ENCODE measurements at regions not wholly inside any gene's neighbourhood (a gene's known extent, or its start where the extent isn't known, plus 50 kb on each side); places are given as distances from the start of the nearest gene placed in this dataset.
"Not testable (repeated sequence)": the region's sequence is repeated elsewhere in the genome, so short reads cannot be mapped to it uniquely, and the experiment has no call there.

DNA sequence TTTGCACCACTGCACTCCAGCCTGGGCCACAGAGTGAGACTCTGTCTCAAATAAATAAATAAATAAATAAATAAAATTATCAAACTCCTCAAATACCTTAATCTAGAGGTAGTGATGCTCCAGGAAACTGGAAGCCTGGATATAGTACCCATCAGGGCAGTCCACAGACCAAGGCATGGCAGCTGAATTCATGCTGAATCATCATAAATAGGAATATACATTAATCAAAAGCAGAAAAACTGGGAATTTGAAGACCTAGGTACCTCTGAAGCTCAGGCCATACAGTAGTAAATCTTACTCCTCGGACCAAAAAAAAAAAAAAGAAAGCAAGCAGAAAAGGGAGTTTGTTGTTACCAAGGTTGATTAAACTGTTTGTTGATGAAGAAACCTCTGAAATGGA lies 184.2 kb upstream of the CHODL start:
- H3K36me3 ChIP-seq (replicated peaks), result no peaks in the 10 kb centered on the region
- no peaks in the 10 kb centered on the region for H3K9me3 ChIP-seq
- H3K4me1 ChIP-seq, result no peaks in the 10 kb centered on the region
- no peaks in the 10 kb centered on the region for H3K27me3 ChIP-seq (ENCODE audit: low read depth)
- H3K4me3 ChIP-seq, result no peak overlapping the region
- in situ Hi-C loops (cut with MboI; ENCODE audit: low sequenced_read_pairs), result no loop called here
- no peak for DNase-seq (ENCODE audit: low spot score in 2 of 2)

DNA sequence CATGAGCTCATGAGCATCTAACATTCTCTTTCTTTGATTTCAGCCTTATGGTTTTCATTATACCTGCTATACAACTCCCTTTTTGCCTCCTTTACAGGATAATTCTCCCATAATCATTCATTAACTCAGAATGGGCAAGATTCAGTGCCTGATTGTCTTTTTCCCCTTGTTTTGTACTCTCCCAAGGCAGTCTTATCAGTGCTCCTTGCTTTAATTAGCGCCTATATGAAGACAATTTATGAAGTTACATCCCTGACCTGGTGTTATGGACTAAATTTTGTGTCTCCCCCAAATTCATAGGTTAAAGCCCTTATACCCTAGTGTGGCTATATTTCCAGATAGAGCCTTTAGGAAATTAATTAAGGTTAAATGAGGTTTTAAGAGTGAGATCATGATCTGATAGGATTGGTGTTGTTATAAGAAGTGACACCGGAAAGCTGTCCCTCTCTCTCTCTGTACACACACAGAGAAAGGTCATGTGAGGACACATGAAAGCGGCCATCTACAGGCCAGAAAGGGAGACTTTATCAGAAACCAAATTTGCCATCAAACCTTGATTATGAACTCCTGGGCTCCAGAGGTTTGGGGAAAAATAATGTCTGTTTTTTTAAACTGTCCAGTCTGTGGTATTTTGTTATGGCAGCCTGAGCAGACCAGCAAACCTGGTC lies 185.8 kb upstream of the CHODL start:
- no peaks in the 10 kb centered on the region for H3K36me3 ChIP-seq (replicated peaks)
- DNase-seq (ENCODE audit: low spot score in 2 of 2), result no peak
- H3K4me1 ChIP-seq, result no peaks in the 10 kb centered on the region
- H3K4me3 ChIP-seq, result no peak overlapping the region
- H3K27me3 ChIP-seq (ENCODE audit: low read depth), result no peaks in the 10 kb centered on the region
- in situ Hi-C loops (cut with MboI; ENCODE audit: low sequenced_read_pairs), result no loop called here
- no peaks in the 10 kb centered on the region for H3K9me3 ChIP-seq

DNA sequence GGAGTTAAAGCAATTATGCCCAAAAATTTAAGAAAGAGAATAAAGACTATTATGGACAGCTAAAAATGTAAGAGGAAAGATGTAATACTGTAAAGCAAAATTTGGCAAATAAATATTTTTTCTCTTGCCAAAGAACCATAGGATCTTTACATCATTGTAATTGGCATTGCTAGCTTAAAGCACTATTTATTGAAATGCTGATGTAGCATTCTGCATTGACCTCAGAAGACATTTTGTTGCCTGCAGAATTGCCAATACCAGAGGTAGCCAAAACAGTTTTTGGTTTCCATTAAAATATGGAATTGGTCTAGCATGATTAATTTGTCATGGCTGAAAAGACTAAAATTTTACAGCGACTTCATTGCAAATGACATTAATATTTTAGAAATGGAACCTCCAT lies 191.5 kb upstream of the CHODL start:
- Histone ChIP-seq H3K4me3 (no peak overlapping the region), H3K27me3 (ENCODE audit: low read depth) (no peaks in the 10 kb centered on the region), H3K4me1 (no peaks in the 10 kb centered on the region), H3K9me3 (no peaks in the 10 kb centered on the region), H3K36me3 (replicated peaks) (no peaks in the 10 kb centered on the region)
- DNase-seq (ENCODE audit: low spot score in 2 of 2), result no peak
- in situ Hi-C loops (cut with MboI; ENCODE audit: low sequenced_read_pairs), result no loop called here

GRCh38 chr21:18049461-18049860 lies 195.2 kb upstream of the CHODL start:
- Histone ChIP-seq H3K4me1 (no peaks in the 10 kb centered on the region), H3K36me3 (replicated peaks) (no peaks in the 10 kb centered on the region), H3K4me3 (no peak overlapping the region), H3K9me3 (no peaks in the 10 kb centered on the region), H3K27me3 (ENCODE audit: low read depth) (no peaks in the 10 kb centered on the region)
- no peak for DNase-seq (ENCODE audit: low spot score in 2 of 2)
- in situ Hi-C loops (cut with MboI; ENCODE audit: low sequenced_read_pairs), result no loop called here

GRCh38 chr21:18041012-18041411 lies 203.6 kb upstream of the CHODL start:
- DNase-seq (ENCODE audit: low spot score in 2 of 2), result peak; percentile 37 to 45
- no peaks in the 10 kb centered on the region for H3K27me3 ChIP-seq (ENCODE audit: low read depth)
- no peaks in the 10 kb centered on the region for H3K4me1 ChIP-seq
- in situ Hi-C loops (cut with MboI; ENCODE audit: low sequenced_read_pairs), result no loop called here
- H3K9me3 ChIP-seq, result no peaks in the 10 kb centered on the region
- no peaks in the 10 kb centered on the region for H3K36me3 ChIP-seq (replicated peaks)
- no peak overlapping the region for H3K4me3 ChIP-seq

DNA sequence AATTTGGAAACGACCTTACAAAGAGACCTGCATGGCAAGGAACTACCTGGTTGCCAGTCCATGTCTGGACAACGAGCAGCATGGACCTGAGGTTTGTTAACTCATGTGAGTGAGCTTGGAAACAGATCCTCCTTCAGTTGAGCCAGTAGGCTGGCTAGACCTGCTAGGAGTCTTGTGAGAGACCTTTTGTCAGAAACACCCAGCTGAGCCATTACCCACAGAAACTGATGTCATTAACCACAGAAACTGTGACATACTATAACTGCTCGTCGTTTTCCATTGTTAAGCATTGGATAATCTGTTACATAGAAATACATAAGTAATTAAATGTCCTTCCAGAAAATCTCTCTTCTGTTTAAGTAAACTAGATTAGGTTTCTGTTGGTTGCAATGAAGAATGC lies 211.1 kb upstream of the C21orf91 start:
- H3K36me3 ChIP-seq (replicated peaks), result no peaks in the 10 kb centered on the region

GRCh38 chr21:18026359-18026758 lies 207.2 kb upstream of the C21orf91 start:
- in situ Hi-C loops (cut with MboI; ENCODE audit: low sequenced_read_pairs), result no loop called here
- H3K4me1 ChIP-seq, result no peaks in the 10 kb centered on the region
- no peaks in the 10 kb centered on the region for H3K27me3 ChIP-seq (ENCODE audit: low read depth)

More for the DNA sequence above, 211.1 kb upstream of the C21orf91 start:
- Histone ChIP-seq H3K4me3 (no peak overlapping the region), H3K4me1 (no peaks in the 10 kb centered on the region), H3K9me3 (no peaks in the 10 kb centered on the region), H3K27me3 (ENCODE audit: low read depth) (no peaks in the 10 kb centered on the region)
- in situ Hi-C loops (cut with MboI; ENCODE audit: low sequenced_read_pairs), result no loop called here
- no peak for DNase-seq (ENCODE audit: low spot score in 2 of 2)

DNA sequence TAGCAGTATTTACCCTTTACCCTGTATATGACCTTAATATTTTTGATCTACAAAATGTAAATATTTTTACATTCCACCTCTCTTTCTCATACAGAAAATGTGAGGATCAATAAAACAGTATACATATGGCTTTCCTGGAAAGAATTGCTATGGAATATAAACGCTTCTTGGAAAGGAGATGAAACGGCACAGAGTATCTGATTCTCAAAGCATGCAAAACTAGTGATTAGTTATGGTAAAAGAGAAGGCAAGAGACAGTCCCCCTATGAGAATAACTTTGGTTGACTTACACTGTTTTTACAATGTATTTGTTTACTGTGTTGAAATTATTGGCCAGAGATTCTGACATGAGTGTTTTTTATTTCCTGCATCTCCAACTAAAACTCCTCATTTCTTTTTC lies 204.6 kb upstream of the C21orf91 start:
- no peaks in the 10 kb centered on the region for H3K4me1 ChIP-seq
- no peaks in the 10 kb centered on the region for H3K9me3 ChIP-seq
- H3K36me3 ChIP-seq (replicated peaks), result no peaks in the 10 kb centered on the region
- no peaks in the 10 kb centered on the region for H3K27me3 ChIP-seq (ENCODE audit: low read depth)
- in situ Hi-C loops (cut with MboI; ENCODE audit: low sequenced_read_pairs), result no loop called here
- H3K4me3 ChIP-seq, result no peak overlapping the region
- DNase-seq (ENCODE audit: low spot score in 2 of 2), result no peak

More at GRCh38 chr21:18026359-18026758, 207.2 kb upstream of the C21orf91 start:
- Histone ChIP-seq H3K36me3 (replicated peaks) (no peaks in the 10 kb centered on the region), H3K9me3 (no peaks in the 10 kb centered on the region), H3K4me3 (no peak overlapping the region)
- DNase-seq (ENCODE audit: low spot score in 2 of 2), result no peak

DNA sequence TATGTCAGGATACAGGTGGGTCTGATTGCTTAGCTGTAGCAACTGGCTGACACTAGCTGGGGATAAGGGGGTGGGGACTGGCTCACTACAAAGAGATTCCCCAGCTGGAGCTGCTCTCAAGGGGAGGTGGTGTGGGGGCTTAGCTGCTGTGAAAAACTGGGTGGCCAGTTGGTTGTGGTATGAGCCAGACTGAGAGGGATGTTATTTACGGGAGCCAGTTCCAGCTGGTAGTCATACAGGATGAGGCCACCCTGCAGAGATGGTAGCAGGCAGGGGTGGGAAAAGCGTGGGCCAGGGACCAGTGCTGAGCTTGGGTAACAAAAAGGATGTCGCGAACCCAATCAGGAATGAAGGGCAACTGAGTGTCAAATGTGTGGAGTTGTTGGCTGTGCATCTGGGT lies 204.0 kb upstream of the C21orf91 start:
- in situ Hi-C loops (cut with MboI; ENCODE audit: low sequenced_read_pairs), result no loop called here
- no peaks in the 10 kb centered on the region for H3K36me3 ChIP-seq (replicated peaks)
- no peak for DNase-seq (ENCODE audit: low spot score in 2 of 2)

GRCh38 chr21:18007121-18007520 lies 188.0 kb upstream of the C21orf91 start:
- Histone ChIP-seq H3K27me3 (ENCODE audit: low read depth) (no peaks in the 10 kb centered on the region), H3K36me3 (replicated peaks) (no peaks in the 10 kb centered on the region), H3K9me3 (no peaks in the 10 kb centered on the region), H3K4me3 (no peak overlapping the region), H3K4me1 (no peaks in the 10 kb centered on the region)
- in situ Hi-C loops (cut with MboI; ENCODE audit: low sequenced_read_pairs), result no loop called here
- no peak for DNase-seq (ENCODE audit: low spot score in 2 of 2)

More for the DNA sequence above, 204.0 kb upstream of the C21orf91 start:
- H3K27me3 ChIP-seq (ENCODE audit: low read depth), result no peaks in the 10 kb centered on the region
- no peak overlapping the region for H3K4me3 ChIP-seq
- no peaks in the 10 kb centered on the region for H3K4me1 ChIP-seq
- H3K9me3 ChIP-seq, result no peaks in the 10 kb centered on the region

- Histone ChIP-seq H3K36me3 (replicated peaks) (no peaks in the 10 kb centered on the region), H3K4me3 (no peak overlapping the region), H3K27me3 (ENCODE audit: low read depth) (no peaks in the 10 kb centered on the region), H3K9me3 (no peaks in the 10 kb centered on the region), H3K4me1 (no peaks in the 10 kb centered on the region)
- in situ Hi-C loops (cut with MboI; ENCODE audit: low sequenced_read_pairs), result no loop called here
- DNase-seq (ENCODE audit: low spot score in 2 of 2), result no peak
Observed at GRCh38 chr21:18006691-18007090, 187.5 kb upstream of the C21orf91 start.

DNA sequence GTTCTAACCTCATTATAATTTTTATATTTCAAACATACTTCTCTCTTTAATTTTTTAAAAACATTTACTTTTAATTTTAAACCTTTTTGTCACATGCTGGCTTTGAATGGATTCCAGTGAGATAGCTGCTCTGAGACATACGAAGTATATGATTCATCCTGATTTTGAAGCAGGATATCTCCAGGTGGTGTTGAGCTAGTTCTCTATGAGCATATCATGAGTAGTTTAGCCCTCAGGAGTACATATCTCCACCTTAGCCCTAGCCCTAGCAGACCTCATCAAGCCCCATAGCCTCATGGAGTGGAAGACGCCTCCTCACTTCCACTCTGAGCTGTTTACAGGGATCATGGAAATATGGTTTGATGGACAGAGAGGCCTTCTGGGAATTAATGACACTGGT lies 183.2 kb upstream of the C21orf91 start:
- Histone ChIP-seq H3K4me1 (no peaks in the 10 kb centered on the region), H3K4me3 (no peak overlapping the region), H3K36me3 (replicated peaks) (no peaks in the 10 kb centered on the region), H3K9me3 (no peaks in the 10 kb centered on the region), H3K27me3 (ENCODE audit: low read depth) (no peaks in the 10 kb centered on the region)
- DNase-seq (ENCODE audit: low spot score in 2 of 2), result no peak
- in situ Hi-C loops (cut with MboI; ENCODE audit: low sequenced_read_pairs), result no loop called here

DNA sequence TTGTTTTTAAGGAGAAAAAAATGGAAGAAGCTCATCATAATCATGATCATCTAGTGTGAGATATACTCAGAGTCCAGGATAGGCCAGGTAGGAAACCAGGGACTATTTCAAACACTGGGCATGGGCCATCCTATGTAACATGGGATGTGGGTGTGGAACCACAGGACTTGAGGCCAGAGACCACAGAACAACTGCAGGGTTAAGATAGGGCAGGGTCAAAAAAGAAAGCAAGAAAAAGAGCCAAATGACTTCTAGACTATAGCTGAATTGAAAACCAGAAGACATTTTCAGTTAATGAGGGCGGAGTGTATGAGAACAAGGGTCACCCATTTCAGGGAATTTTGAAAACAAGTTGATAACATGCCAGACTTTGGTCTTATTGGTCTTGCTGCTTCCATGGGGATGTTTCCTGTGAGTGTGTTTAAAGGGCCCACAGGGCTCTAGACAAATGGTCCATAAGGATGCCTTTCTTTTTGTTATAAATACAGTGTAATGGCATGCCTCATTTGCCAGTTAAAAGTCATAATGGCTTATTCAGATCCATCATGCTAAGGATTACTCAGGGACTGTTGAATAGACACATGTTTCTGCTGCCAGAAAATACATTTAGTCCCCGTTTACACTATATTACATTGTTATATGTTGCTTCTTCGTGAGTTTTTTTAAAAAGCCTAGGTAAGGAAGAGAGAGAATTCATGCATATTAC lies 182.0 kb upstream of the C21orf91 start:
- H3K4me1 ChIP-seq, result no peaks in the 10 kb centered on the region
- no peak overlapping the region for H3K4me3 ChIP-seq
- H3K9me3 ChIP-seq, result no peaks in the 10 kb centered on the region
- no peaks in the 10 kb centered on the region for H3K27me3 ChIP-seq (ENCODE audit: low read depth)
- in situ Hi-C loops (cut with MboI; ENCODE audit: low sequenced_read_pairs), result no loop called here
- no peak for DNase-seq (ENCODE audit: low spot score in 2 of 2)
- H3K36me3 ChIP-seq (replicated peaks), result no peaks in the 10 kb centered on the region

- H3K36me3 ChIP-seq (replicated peaks); H3K27me3 ChIP-seq (ENCODE audit: low read depth); H3K4me3 ChIP-seq; H3K9me3 ChIP-seq; H3K4me1 ChIP-seq; DNase-seq (ENCODE audit: low spot score in 2 of 2); in situ Hi-C loops (cut with MboI; ENCODE audit: low sequenced_read_pairs): not testable (repeated sequence)
Observed at GRCh38 chr21:17998599-17998998, 179.4 kb upstream of the C21orf91 start.

All from HAP-1 (cell line).